Heart left ventricle (tissue), 13 donors: ENCODE measurements at regions not wholly inside any gene's neighbourhood (a gene's known extent, or its start where the extent isn't known, plus 50 kb on each side); places are given as distances from the start of the nearest gene placed in this dataset.

Experiments used
- CTCF ChIP-seq, 12 donors: fragments of 200-600 bp; sonication (generic) in 4 of 12; IDR thresholded peaks; one replicate each; pipeline versions ENCODE4 v1.5.0 to v1.8.0; 2018 to 2022; ENCODE audit warnings: antibody characterized with exemption in 12 of 12, mild to moderate bottlenecking in 5 of 12
- POLR2A ChIP-seq, 2 donors: fragments of 450-650 bp; IDR thresholded peaks; one replicate each; pipeline ENCODE4 v1.6.1; 2017; ENCODE audit warnings: antibody characterized with exemption in 2 of 2, mild to moderate bottlenecking in 2 of 2, moderate library complexity in 2 of 2
- donor health status: ischemic (EF 13 %, LVEDD 7.1; RV severe dilation, severe dysfunction).
- donor health status: DM: no; HTN: yes; CAD: no.
- donor health status: DM: no; HTN: no; CAD: no.
- donor health status: ischemic (EF 25% LVEDD 6.9; RV normal size, moderate dysfunction).
- donor health status: ischemic (EF 25% LVEDD 5.7; RV mildly dilated, moderate dysfunction).
- donor health status: ischemic (EF 35%, LVEDD 5.7; RV mildly dilated, moderate dysfunction).
- donor health status: nonischemic (EF 11% LVEDD 7.7; RV severe dilation, severe dysfunction).
- donor health status: DM: yes; HTN: yes; CAD: no.
- donor health status: PGD.
- donor health status: ischemic (EF 29% LVEDD 5.4; RV normal size, mild dysfunction).
- donor health status: nonischemic (EF 23%, LVEDD 6.1; RV moderate dilation, normal function).

GRCh38 chr16:47971225-47971624 is 184.6 kb downstream of the ABCC12 start:
- no peak for TF ChIP-seq CTCF (IDR thresholded peaks at IDR 0.05)
- TF ChIP-seq POLR2A (IDR thresholded peaks at IDR 0.05) = no peak
